MCF 10A (cell line): ENCODE measurements at regions not wholly inside any gene's neighbourhood (a gene's known extent, or its start where the extent isn't known, plus 50 kb on each side); places are given as distances from the start of the nearest gene placed in this dataset.
"Not testable (repeated sequence)": the region's sequence is repeated elsewhere in the genome, so short reads cannot be mapped to it uniquely, and the experiment has no call there.

ENCODE experiments used
- BruUV-seq: library from RNA; stranded (reverse); fragments of 400-500 nt; replicated peaks from 2 replicates; lab custom pipeline; 2021; lab: Mats Ljungman, UMichigan
- CTCF ChIA-PET: fragments of 300-600 bp; sonication (Branson Sonifier 250); formaldehyde crosslinking; extraction: SDS; loops from one replicate; lab custom pipeline; 2021; ENCODE audit warnings: antibody characterized with exemption, inconsistent platforms; lab: Yijun Ruan, JAX
- POLR2A ChIA-PET: fragments of 300-600, 350-650 bp; sonication (Branson Sonifier 250); formaldehyde crosslinking; extraction: SDS; loops from one replicate; lab custom pipeline; 2020; ENCODE audit warnings: antibody characterized with exemption, inconsistent platforms; lab: Yijun Ruan, JAX
- DNase-seq: peaks from one replicate; pipeline ENCODE4 v3.0.0-alpha.2; 2018; ENCODE audit not compliant: unreplicated experiment
- H3K27ac Mint-ChIP-seq: one replicate; pipeline ENCODE4 v1.8.0; 2022; ENCODE audit warnings: mild to moderate bottlenecking, low read depth, mixed read lengths; ENCODE audit not compliant: unreplicated experiment
- H3K27me3 Mint-ChIP-seq: one replicate; pipeline ENCODE4 v1.8.0; 2022; ENCODE audit warnings: mixed read lengths; ENCODE audit not compliant: insufficient read depth, unreplicated experiment
- H3K36me3 Mint-ChIP-seq: one replicate; pipeline ENCODE4 v1.8.0; 2022; ENCODE audit warnings: mild to moderate bottlenecking, moderate library complexity, mixed read lengths; ENCODE audit not compliant: insufficient read depth, unreplicated experiment
- H3K4me1 Mint-ChIP-seq: one replicate; pipeline ENCODE4 v1.8.0; 2022; ENCODE audit warnings: mixed read lengths; ENCODE audit not compliant: insufficient read depth, unreplicated experiment
- H3K4me3 Mint-ChIP-seq: one replicate; pipeline ENCODE4 v1.8.0; 2022; ENCODE audit warnings: mild to moderate bottlenecking, moderate library complexity, mixed read lengths; ENCODE audit not compliant: unreplicated experiment
- H3K9me3 Mint-ChIP-seq: one replicate; pipeline ENCODE4 v1.8.0; 2022; ENCODE audit warnings: mixed read lengths; ENCODE audit not compliant: unreplicated experiment
- intact Hi-C: fragments of 100-400 bp; cut with micrococcal nuclease; formaldehyde crosslinking; loops from 2 replicates; pipeline ENCODE4 v1.14.1; 2022
- TF ChIP-seq, protein P1 (sequence below): fragments of 200-600 bp; IDR thresholded peaks from one replicate; pipeline ENCODE4 v1.8.0; 2022; ENCODE audit warnings: antibody characterized with exemption, mild to moderate bottlenecking; ENCODE audit not compliant: unreplicated experiment

DNA sequence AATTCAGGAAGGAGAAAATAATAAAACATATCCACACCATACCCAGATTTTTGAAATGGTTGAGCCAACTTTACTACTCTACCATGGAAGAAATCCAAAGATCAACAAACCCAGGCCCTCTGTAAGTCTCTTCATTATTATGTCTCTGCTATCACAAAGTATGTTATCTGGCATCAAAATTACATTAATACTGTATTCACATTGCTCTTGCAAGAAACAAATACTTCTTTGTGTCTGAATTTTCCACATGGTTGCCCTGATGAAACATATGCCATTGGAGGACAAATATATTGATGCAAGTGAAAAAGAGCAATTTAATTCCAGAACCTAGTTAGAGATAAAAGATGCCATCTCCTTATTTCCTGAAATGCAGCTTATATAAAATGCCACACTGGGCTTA, 204.0 kb downstream of the FZD1 start:
- Mint-ChIP-seq H3K27me3 (no peaks in the 10 kb centered on the region), H3K36me3 (no peaks in the 10 kb centered on the region), H3K4me1 (no peaks in the 10 kb centered on the region), H3K4me3 (no peak overlapping the region), H3K9me3 (no peaks in the 10 kb centered on the region), H3K27ac (no peak overlapping the region)
- ChIA-PET CTCF (no interaction called here), POLR2A (no interaction called here)
- intact Hi-C loops, result no loop called here
- no peak for DNase-seq
- no TSS peak for BruUV-seq
- TF ChIP-seq, protein P1, sequence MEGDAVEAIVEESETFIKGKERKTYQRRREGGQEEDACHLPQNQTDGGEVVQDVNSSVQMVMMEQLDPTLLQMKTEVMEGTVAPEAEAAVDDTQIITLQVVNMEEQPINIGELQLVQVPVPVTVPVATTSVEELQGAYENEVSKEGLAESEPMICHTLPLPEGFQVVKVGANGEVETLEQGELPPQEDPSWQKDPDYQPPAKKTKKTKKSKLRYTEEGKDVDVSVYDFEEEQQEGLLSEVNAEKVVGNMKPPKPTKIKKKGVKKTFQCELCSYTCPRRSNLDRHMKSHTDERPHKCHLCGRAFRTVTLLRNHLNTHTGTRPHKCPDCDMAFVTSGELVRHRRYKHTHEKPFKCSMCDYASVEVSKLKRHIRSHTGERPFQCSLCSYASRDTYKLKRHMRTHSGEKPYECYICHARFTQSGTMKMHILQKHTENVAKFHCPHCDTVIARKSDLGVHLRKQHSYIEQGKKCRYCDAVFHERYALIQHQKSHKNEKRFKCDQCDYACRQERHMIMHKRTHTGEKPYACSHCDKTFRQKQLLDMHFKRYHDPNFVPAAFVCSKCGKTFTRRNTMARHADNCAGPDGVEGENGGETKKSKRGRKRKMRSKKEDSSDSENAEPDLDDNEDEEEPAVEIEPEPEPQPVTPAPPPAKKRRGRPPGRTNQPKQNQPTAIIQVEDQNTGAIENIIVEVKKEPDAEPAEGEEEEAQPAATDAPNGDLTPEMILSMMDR, result no peak

- Mint-ChIP-seq H3K4me1 (no peaks in the 10 kb centered on the region), H3K36me3 (no peaks in the 10 kb centered on the region), H3K27me3 (no peaks in the 10 kb centered on the region), H3K9me3 (peaks cover 8% of the 10 kb centered on the region), H3K27ac (no peak overlapping the region), H3K4me3 (no peak overlapping the region)
- POLR2A ChIA-PET, result no interaction called here
- CTCF ChIA-PET, result interaction anchor here (0.6 kb wide), 3 partner anchors 62 to 425 kb away, joined by 3 to 4 read pairs (median 3); no protein-coding TSS in a partner anchor
- no TSS peak for BruUV-seq
- no peak for DNase-seq
- intact Hi-C loops, result no loop called here
- TF ChIP-seq, protein P1, result no peak
Observed at GRCh38 chr7:91473619-91474018, 209.4 kb downstream of the FZD1 start.

DNA sequence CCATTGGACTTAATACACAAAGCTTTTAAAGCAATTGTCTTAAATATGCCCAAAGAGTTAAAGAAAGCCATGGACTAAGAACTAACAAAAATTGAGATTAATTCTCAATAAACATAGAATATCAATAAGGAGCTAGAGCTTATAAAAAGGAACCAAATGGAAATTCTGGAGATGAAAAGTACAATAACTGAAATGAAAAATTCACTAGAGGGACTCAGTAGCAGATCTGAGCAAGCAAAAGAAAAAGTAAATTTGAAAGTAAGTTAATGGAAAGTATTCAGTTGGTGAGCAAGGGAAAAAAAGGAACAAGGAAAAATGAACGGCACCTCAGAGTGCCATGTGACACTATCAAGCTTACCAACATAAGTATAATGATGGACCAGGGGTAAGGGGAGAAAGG, 209.8 kb downstream of the FZD1 start:
- no peak for DNase-seq
- ChIA-PET CTCF (interaction anchor here (0.6 kb wide), 2 partner anchors 10 to 84 kb away, joined by 4 to 5 read pairs; no protein-coding TSS in a partner anchor), POLR2A (no interaction called here)
- Mint-ChIP-seq H3K9me3 (peaks cover 8% of the 10 kb centered on the region), H3K27me3 (no peaks in the 10 kb centered on the region), H3K27ac (no peak overlapping the region), H3K4me3 (no peak overlapping the region), H3K36me3 (no peaks in the 10 kb centered on the region), H3K4me1 (no peaks in the 10 kb centered on the region)
- no TSS peak for BruUV-seq
- TF ChIP-seq, protein P1, result no peak
- intact Hi-C loops, result no loop called here

DNA sequence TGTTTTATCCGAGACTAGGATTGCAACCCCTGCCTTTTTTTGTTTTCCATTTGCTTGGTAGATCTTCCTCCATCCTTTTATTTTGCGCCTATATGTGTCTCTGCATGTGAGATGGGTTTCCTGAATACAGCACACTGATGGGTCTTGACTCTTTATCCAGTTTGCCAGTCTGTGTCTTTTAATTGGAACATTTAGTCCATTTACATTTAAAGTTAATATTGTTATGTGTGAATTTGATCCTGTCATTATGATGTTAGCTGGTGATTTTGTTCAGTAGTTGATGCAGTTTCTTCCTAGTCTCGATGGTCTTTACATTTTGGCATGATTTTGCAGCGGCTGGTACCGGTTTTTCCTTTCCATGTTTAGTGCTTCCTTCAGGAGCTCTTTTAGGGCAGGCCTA, 216.2 kb downstream of the FZD1 start:
- intact Hi-C loops, H3K9me3 Mint-ChIP-seq, H3K27ac Mint-ChIP-seq, BruUV-seq, H3K27me3 Mint-ChIP-seq, CTCF ChIA-PET, H3K4me3 Mint-ChIP-seq, H3K4me1 Mint-ChIP-seq, POLR2A ChIA-PET, DNase-seq, H3K36me3 Mint-ChIP-seq: not testable (repeated sequence)

GRCh38 chr7:91491868-91492267, 227.6 kb downstream of the FZD1 start:
- POLR2A ChIA-PET, result interaction anchor here (0.7 kb wide), 1 partner anchor 24 kb away, joined by 3 read pairs; no protein-coding TSS in a partner anchor
- H3K36me3 Mint-ChIP-seq, result no peaks in the 10 kb centered on the region
- H3K4me3 Mint-ChIP-seq, result no peak overlapping the region
- H3K9me3 Mint-ChIP-seq, result no peaks in the 10 kb centered on the region
- no peaks in the 10 kb centered on the region for H3K4me1 Mint-ChIP-seq
- intact Hi-C loops, result no loop called here
- TF ChIP-seq, protein P1, result no peak
- no TSS peak for BruUV-seq
- CTCF ChIA-PET, result interaction anchor here (1.0 kb wide), 1 partner anchor 292 kb away, joined by 3 read pairs; no protein-coding TSS in a partner anchor
- DNase-seq, result peak; percentile 22
- no peak overlapping the region for H3K27ac Mint-ChIP-seq
- H3K27me3 Mint-ChIP-seq, result no peaks in the 10 kb centered on the region
